UCSD-AML1 (cell line): ENCODE measurements at regions not wholly inside any gene's neighbourhood (a gene's known extent, or its start where the extent isn't known, plus 50 kb on each side); places are given as distances from the start of the nearest gene placed in this dataset.
"Not testable (repeated sequence)": the region's sequence is repeated elsewhere in the genome, so short reads cannot be mapped to it uniquely, and the experiment has no call there.

Experiments
- DNase-seq: peaks from one replicate; lab custom pipeline; 2025; ENCODE audit not compliant: unreplicated experiment; lab: John Stamatoyannopoulos, UW

GRCh38 chr7:106583706-106584690 lies 77.0 kb downstream of the CCDC71L start:
- DNase-seq: no peak

GRCh38 chr7:106583100-106583499 lies 77.9 kb downstream of the CCDC71L start:
- DNase-seq: no peak

- DNase-seq: no peak
Measured at GRCh38 chr7:106582365-106582764, 78.6 kb downstream of the CCDC71L start.

- not testable (repeated sequence) for DNase-seq
Measured at GRCh38 chr7:106579086-106579485, 81.9 kb downstream of the CCDC71L start.

GRCh38 chr7:106575138-106575823 lies 85.7 kb downstream of the CCDC71L start:
- no peak for DNase-seq

- DNase-seq: no peak
Measured at GRCh38 chr7:106573738-106574137, 87.2 kb downstream of the CCDC71L start.

- no peak for DNase-seq
Measured at GRCh38 chr7:106573125-106573663, 87.8 kb downstream of the CCDC71L start.

- no peak for DNase-seq
Measured at GRCh38 chr7:106572394-106573124, 88.4 kb downstream of the CCDC71L start.

GRCh38 chr7:106571563-106571962 lies 89.4 kb downstream of the CCDC71L start:
- no peak for DNase-seq

- DNase-seq: no peak
Measured at GRCh38 chr7:106570948-106571418, 90.0 kb downstream of the CCDC71L start.

- DNase-seq: no peak
Measured at GRCh38 chr7:106570146-106570545, 90.8 kb downstream of the CCDC71L start.

GRCh38 chr7:106569500-106569929 lies 91.4 kb downstream of the CCDC71L start:
- no peak for DNase-seq

- peak; percentile 7 for DNase-seq
Measured at GRCh38 chr7:106568680-106569499, 92.1 kb downstream of the CCDC71L start.

GRCh38 chr7:106568002-106568679 lies 92.8 kb downstream of the CCDC71L start:
- no peak for DNase-seq

- not testable (repeated sequence) for DNase-seq
Measured at GRCh38 chr7:106567204-106568001, 93.6 kb downstream of the CCDC71L start.

- no peak for DNase-seq
Measured at GRCh38 chr7:106566672-106567071, 94.3 kb downstream of the CCDC71L start.

- DNase-seq: no peak
Measured at GRCh38 chr7:106566196-106566595, 94.8 kb downstream of the CCDC71L start.

GRCh38 chr7:106565428-106565827 lies 95.5 kb downstream of the CCDC71L start:
- DNase-seq: no peak
